HUES6 (cell line): ENCODE measurements at regions not wholly inside any gene's neighbourhood (a gene's known extent, or its start where the extent isn't known, plus 50 kb on each side); places are given as distances from the start of the nearest gene placed in this dataset.

Experiments
- H3K27ac ChIP-seq: 2 replicates; pipeline ENCODE4 v1.7.0; 2013; ENCODE audit warnings: low read depth, mild to moderate bottlenecking, low read length, inconsistent platforms
- H3K27me3 ChIP-seq: 2 replicates; pipeline ENCODE4 v1.6.1; 2013; ENCODE audit warnings: low read length; ENCODE audit not compliant: control insufficient read depth, insufficient read depth
- H3K36me3 ChIP-seq: 2 replicates; pipeline ENCODE4 v1.6.1; 2013; ENCODE audit warnings: low read length; ENCODE audit not compliant: control insufficient read depth, insufficient read depth
- H3K4me1 ChIP-seq: 2 replicates; pipeline ENCODE4 v1.6.1; 2013; ENCODE audit warnings: low read length; ENCODE audit not compliant: control insufficient read depth, insufficient read depth
- H3K4me3 ChIP-seq: 2 replicates; pipeline ENCODE4 v1.5.1; 2013; ENCODE audit warnings: low read depth, low read length
- H3K9ac ChIP-seq: one replicate; pipeline ENCODE4 v1.6.1; 2013; ENCODE audit warnings: mild to moderate bottlenecking, low read length
- H3K9me3 ChIP-seq: 2 replicates; pipeline ENCODE4 v1.6.1; 2013; ENCODE audit warnings: low read depth, low read length; ENCODE audit not compliant: control insufficient read depth, insufficient read depth

- no peak overlapping the region for H3K9ac ChIP-seq
- H3K27me3 ChIP-seq, result no peaks in the 10 kb centered on the region
- H3K9me3 ChIP-seq, result peaks cover 30% of the 10 kb centered on the region
- H3K4me3 ChIP-seq, result no peak overlapping the region
- no peak overlapping the region for H3K27ac ChIP-seq
- H3K4me1 ChIP-seq, result peaks cover 5% of the 10 kb centered on the region; the same call in 1 of the 2 replicates
- H3K36me3 ChIP-seq, result no peaks in the 10 kb centered on the region
Measured at GRCh38 chr2:150853263-150853662, 365.8 kb upstream of the RND3 start.

- H3K27ac ChIP-seq, result no peak overlapping the region
- no peaks in the 10 kb centered on the region for H3K36me3 ChIP-seq
Measured at GRCh38 chr2:150850641-150851040, 363.2 kb upstream of the RND3 start.

GRCh38 chr2:150847578-150847977 lies 360.1 kb upstream of the RND3 start:
- Histone ChIP-seq H3K9ac (no peak overlapping the region), H3K27me3 (no peaks in the 10 kb centered on the region), H3K4me3 (no peak overlapping the region), H3K27ac (0 out of 2 replicates have a peak overlapping the region, but pooled peaks have one; percentile 28), H3K4me1 (peaks cover 24% of the 10 kb centered on the region), H3K36me3 (no peaks in the 10 kb centered on the region), H3K9me3 (peaks cover 14% of the 10 kb centered on the region)

More at GRCh38 chr2:150850641-150851040, 363.2 kb upstream of the RND3 start:
- H3K9me3 ChIP-seq, result peaks cover 21% of the 10 kb centered on the region
- no peaks in the 10 kb centered on the region for H3K27me3 ChIP-seq
- no peak overlapping the region for H3K4me3 ChIP-seq
- no peak overlapping the region for H3K9ac ChIP-seq
- H3K4me1 ChIP-seq, result peaks cover 24% of the 10 kb centered on the region

GRCh38 chr2:150846691-150847090 lies 359.2 kb upstream of the RND3 start:
- Histone ChIP-seq H3K9me3 (peaks cover 14% of the 10 kb centered on the region), H3K4me1 (peaks cover 24% of the 10 kb centered on the region), H3K9ac (no peak overlapping the region), H3K36me3 (no peaks in the 10 kb centered on the region), H3K27me3 (no peaks in the 10 kb centered on the region), H3K4me3 (no peak overlapping the region), H3K27ac (0 out of 2 replicates have a peak overlapping the region, but pooled peaks have one; percentile 28)

- Histone ChIP-seq H3K4me1 (no peaks in the 10 kb centered on the region), H3K36me3 (no peaks in the 10 kb centered on the region), H3K27me3 (no peaks in the 10 kb centered on the region), H3K9me3 (peaks cover 8% of the 10 kb centered on the region; the same call in 1 of the 2 replicates), H3K9ac (no peak overlapping the region), H3K27ac (no peak overlapping the region), H3K4me3 (no peak overlapping the region)
Measured at GRCh38 chr2:150832686-150833085, 345.2 kb upstream of the RND3 start.

- Histone ChIP-seq H3K27ac (no peak overlapping the region), H3K36me3 (no peaks in the 10 kb centered on the region)
Measured at GRCh38 chr2:150824118-150824517, 336.7 kb upstream of the RND3 start.

GRCh38 chr2:150817422-150817821 lies 330.0 kb upstream of the RND3 start:
- no peaks in the 10 kb centered on the region for H3K9me3 ChIP-seq
- no peaks in the 10 kb centered on the region for H3K27me3 ChIP-seq
- H3K36me3 ChIP-seq, result no peaks in the 10 kb centered on the region
- H3K4me3 ChIP-seq, result no peak overlapping the region
- no peak overlapping the region for H3K9ac ChIP-seq
- no peak overlapping the region for H3K27ac ChIP-seq
- no peaks in the 10 kb centered on the region for H3K4me1 ChIP-seq

More at GRCh38 chr2:150824118-150824517, 336.7 kb upstream of the RND3 start:
- H3K27me3 ChIP-seq, result no peaks in the 10 kb centered on the region
- no peak overlapping the region for H3K9ac ChIP-seq
- H3K4me3 ChIP-seq, result no peak overlapping the region
- H3K4me1 ChIP-seq, result no peaks in the 10 kb centered on the region
- H3K9me3 ChIP-seq, result peaks cover 2% of the 10 kb centered on the region; the same call in 1 of the 2 replicates

- Histone ChIP-seq H3K36me3 (no peaks in the 10 kb centered on the region), H3K27ac (no peak overlapping the region), H3K4me1 (no peaks in the 10 kb centered on the region), H3K4me3 (no peak overlapping the region), H3K9me3 (no peaks in the 10 kb centered on the region), H3K27me3 (no peaks in the 10 kb centered on the region), H3K9ac (no peak overlapping the region)
Measured at GRCh38 chr2:150812664-150813367, 325.3 kb upstream of the RND3 start.

- H3K27me3 ChIP-seq, result no peaks in the 10 kb centered on the region
- no peak overlapping the region for H3K9ac ChIP-seq
- no peaks in the 10 kb centered on the region for H3K4me1 ChIP-seq
- H3K36me3 ChIP-seq, result no peaks in the 10 kb centered on the region
- no peaks in the 10 kb centered on the region for H3K9me3 ChIP-seq
- no peak overlapping the region for H3K27ac ChIP-seq
- no peak overlapping the region for H3K4me3 ChIP-seq
Measured at GRCh38 chr2:150812066-150812465, 324.6 kb upstream of the RND3 start.

GRCh38 chr2:150811259-150811855 lies 323.9 kb upstream of the RND3 start:
- no peaks in the 10 kb centered on the region for H3K27me3 ChIP-seq
- no peaks in the 10 kb centered on the region for H3K36me3 ChIP-seq
- H3K9me3 ChIP-seq, result no peaks in the 10 kb centered on the region
- no peaks in the 10 kb centered on the region for H3K4me1 ChIP-seq
- no peak overlapping the region for H3K4me3 ChIP-seq
- no peak overlapping the region for H3K27ac ChIP-seq
- H3K9ac ChIP-seq, result no peak overlapping the region

- Histone ChIP-seq H3K27me3 (no peaks in the 10 kb centered on the region), H3K4me1 (no peaks in the 10 kb centered on the region; the same call in 1 of the 2 replicates), H3K4me3 (no peak overlapping the region), H3K36me3 (no peaks in the 10 kb centered on the region), H3K27ac (no peak overlapping the region), H3K9ac (no peak overlapping the region), H3K9me3 (no peaks in the 10 kb centered on the region)
Measured at GRCh38 chr2:150809103-150809502, 321.6 kb upstream of the RND3 start.
